ENCODE measurements at regions not wholly inside any gene's neighbourhood (a gene's known extent, or its start where the extent isn't known, plus 50 kb on each side); places are given as distances from the start of the nearest gene placed in this dataset.

DNA sequence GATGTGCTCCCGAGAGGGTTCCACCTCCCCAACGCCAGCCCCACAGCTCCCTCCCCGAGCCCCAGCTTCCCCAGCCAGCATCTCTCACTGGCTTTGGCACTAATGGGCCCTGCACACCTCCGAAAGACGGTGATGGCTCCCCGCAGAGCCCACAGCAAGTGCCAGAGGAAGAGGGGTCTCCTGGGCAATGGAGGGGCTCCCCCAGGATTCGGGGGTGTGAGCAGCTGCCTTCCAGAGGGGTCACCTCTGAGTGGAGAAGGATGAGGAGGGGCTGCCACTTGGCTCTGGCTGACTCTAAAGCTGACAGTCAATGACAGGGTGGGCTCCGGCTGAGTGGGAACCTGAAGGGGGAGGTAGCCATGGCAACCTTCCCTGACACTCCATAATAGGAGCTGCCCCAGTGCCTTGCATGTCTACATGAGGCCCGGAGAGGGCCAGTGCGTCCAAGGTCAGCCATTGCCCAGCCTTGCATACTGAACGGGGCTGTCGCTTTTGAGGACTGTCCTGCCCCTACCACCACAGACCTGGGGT lies 98.6 kb upstream of the SYT13 start:
- no peak for TF ChIP-seq POLR2A (IDR thresholded peaks at IDR 0.05)
- TF ChIP-seq, protein P1, sequence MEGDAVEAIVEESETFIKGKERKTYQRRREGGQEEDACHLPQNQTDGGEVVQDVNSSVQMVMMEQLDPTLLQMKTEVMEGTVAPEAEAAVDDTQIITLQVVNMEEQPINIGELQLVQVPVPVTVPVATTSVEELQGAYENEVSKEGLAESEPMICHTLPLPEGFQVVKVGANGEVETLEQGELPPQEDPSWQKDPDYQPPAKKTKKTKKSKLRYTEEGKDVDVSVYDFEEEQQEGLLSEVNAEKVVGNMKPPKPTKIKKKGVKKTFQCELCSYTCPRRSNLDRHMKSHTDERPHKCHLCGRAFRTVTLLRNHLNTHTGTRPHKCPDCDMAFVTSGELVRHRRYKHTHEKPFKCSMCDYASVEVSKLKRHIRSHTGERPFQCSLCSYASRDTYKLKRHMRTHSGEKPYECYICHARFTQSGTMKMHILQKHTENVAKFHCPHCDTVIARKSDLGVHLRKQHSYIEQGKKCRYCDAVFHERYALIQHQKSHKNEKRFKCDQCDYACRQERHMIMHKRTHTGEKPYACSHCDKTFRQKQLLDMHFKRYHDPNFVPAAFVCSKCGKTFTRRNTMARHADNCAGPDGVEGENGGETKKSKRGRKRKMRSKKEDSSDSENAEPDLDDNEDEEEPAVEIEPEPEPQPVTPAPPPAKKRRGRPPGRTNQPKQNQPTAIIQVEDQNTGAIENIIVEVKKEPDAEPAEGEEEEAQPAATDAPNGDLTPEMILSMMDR (IDR thresholded peaks at IDR 0.05) = no peak
- no peak for TF ChIP-seq POLR2AphosphoS5 (IDR thresholded peaks at IDR 0.05)
- no peak for TF ChIP-seq EP300 (IDR thresholded peaks at IDR 0.05)

Data from stomach (tissue), 4 donors.